K562 (cell line): ENCODE measurements at regions not wholly inside any gene's neighbourhood (a gene's known extent, or its start where the extent isn't known, plus 50 kb on each side); places are given as distances from the start of the nearest gene placed in this dataset.

Experiments used
- ATAC-seq: fragments of 200-7000 bp; cut with Tn5 transposase; 3 replicates; pipeline ENCODE4 v1.9.1; 2020; ENCODE audit warnings: moderate library complexity
- BruUV-seq: library from RNA; stranded (reverse); fragments of 400-500 nt; replicated peaks from 2 replicates; lab custom pipeline; 2021; lab: Mats Ljungman, UMichigan
- CTCF ChIA-PET: fragments of 300-600 bp; formaldehyde crosslinking; extraction: SDS; loops from one replicate; lab custom pipeline; 2021; ENCODE audit warnings: low intra/inter-chr PET ratio; lab: Yijun Ruan, JAX
- POLR2A ChIA-PET: fragments of 300-600, 350-650 bp; sonication (Branson Sonifier 250); formaldehyde crosslinking; extraction: SDS; loops from one replicate; lab custom pipeline; 2021; ENCODE audit warnings: antibody characterized with exemption, inconsistent platforms; lab: Yijun Ruan, JAX
- DNase-seq, 4 experiments: peaks; one replicate each; pipeline versions ENCODE4 v3.0.0 to v3.0.0-alpha.2; 2011 to 2018; ENCODE audit warnings: low spot score in 3 of 4, mixed read lengths in 3 of 4; ENCODE audit errors: extremely low read depth in 1 of 4
- FAIRE-seq: peaks from 2 replicates; lab custom pipeline; 2011; peaks lifted over from hg19 to GRCh38; lab: Jason Lieb, UNC
- H2AFZ ChIP-seq: 2 replicates; pipeline ENCODE4 v1.6.0; 2011; ENCODE audit warnings: low read depth, low read length, control low read depth, inconsistent platforms
- H3K27ac ChIP-seq: fragments of 200-600 bp; 3 replicates; pipeline ENCODE4 v1.8.0; 2011; ENCODE audit warnings: low read depth, mild to moderate bottlenecking, control low read depth, inconsistent platforms, low read length, moderate library complexity, mixed read lengths; ENCODE audit errors: extremely low read depth
- H3K27me3 ChIP-seq, 2 experiments: fragments of 300-600 bp in 1 of 2; 2 replicates in 1 of 2; 3 replicates in 1 of 2; pipeline versions ENCODE4 v1.6.0 to v1.8.0; 2011; ENCODE audit warnings: inconsistent platforms in 2 of 2, low read length in 2 of 2, mild to moderate bottlenecking in 1 of 2, mixed read lengths in 1 of 2, moderate library complexity in 1 of 2; ENCODE audit not compliant: control insufficient read depth in 2 of 2, insufficient read depth in 2 of 2
- H3K36me3 ChIP-seq: fragments of 300-600 bp; 3 replicates; pipeline ENCODE4 v1.8.0; 2011; ENCODE audit warnings: mild to moderate bottlenecking, low read length, inconsistent platforms; ENCODE audit not compliant: control insufficient read depth, insufficient read depth
- H3K4me1 ChIP-seq, 2 experiments: fragments of 200-600 bp in 1 of 2; replicated peaks in 1 of 2; 2 replicates in 1 of 2; 3 replicates in 1 of 2; pipeline versions ENCODE4 v1.5.1 to v1.8.0; 2011; ENCODE audit warnings: inconsistent platforms in 2 of 2, low read length in 2 of 2, mild to moderate bottlenecking in 1 of 2, mixed read lengths in 1 of 2, moderate library complexity in 1 of 2; ENCODE audit not compliant: control insufficient read depth in 2 of 2, insufficient read depth in 2 of 2
- H3K4me2 ChIP-seq: 2 replicates; pipeline ENCODE4 v1.6.1; 2011; ENCODE audit warnings: low read length, control low read depth, inconsistent platforms, mixed read lengths; ENCODE audit not compliant: insufficient read depth
- H3K4me3 ChIP-seq: fragments of 200-600 bp; sonication (generic), shearing (Covaris generic); 2 replicates; pipeline ENCODE4 v1.5.1; 2016; ENCODE audit warnings: control low read depth, inconsistent platforms
- H3K79me2 ChIP-seq: fragments of 200-600 bp; 3 replicates; pipeline ENCODE4 v1.8.0; 2011; ENCODE audit warnings: low read length, inconsistent platforms; ENCODE audit not compliant: control insufficient read depth, insufficient read depth
- H3K9ac ChIP-seq, 2 experiments: 2 replicates each; pipeline versions ENCODE4 v1.6.0 to v1.6.1; 2011; ENCODE audit warnings: low read depth in 2 of 2, low read length in 2 of 2, control low read depth in 1 of 2, inconsistent platforms in 1 of 2, mild to moderate bottlenecking in 1 of 2, mixed read lengths in 1 of 2; ENCODE audit not compliant: insufficient read depth in 1 of 2
- H3K9me1 ChIP-seq: one replicate; pipeline ENCODE4 v1.6.0; 2011; ENCODE audit warnings: inconsistent platforms, mild to moderate bottlenecking, low read length, moderate library complexity; ENCODE audit not compliant: control insufficient read depth, insufficient read depth
- H3K9me3 ChIP-seq: replicated peaks from 2 replicates; pipeline ENCODE4 v1.5.1; 2011; ENCODE audit warnings: low read depth, low read length, inconsistent platforms; ENCODE audit not compliant: control insufficient read depth, insufficient read depth
- H4K20me1 ChIP-seq: replicated peaks from 2 replicates; pipeline ENCODE4 v1.6.1; 2011; ENCODE audit warnings: low read length, inconsistent platforms, mixed read lengths; ENCODE audit not compliant: control insufficient read depth, insufficient read depth
- CCAR2 ChIP-seq: fragments of 200-400 bp; formaldehyde crosslinking; IDR thresholded peaks from 2 replicates; pipeline ENCODE4 v1.6.1; 2017; ENCODE audit warnings: mild to moderate bottlenecking, low read depth, low read length
- E2F6 ChIP-seq, 2 experiments: IDR thresholded peaks; 2 replicates each; pipeline ENCODE4 v1.6.1; 2011; ENCODE audit warnings: borderline replicate concordance in 1 of 2, control low read depth in 1 of 2, low read depth in 1 of 2, low read length in 1 of 2, mild to moderate bottlenecking in 1 of 2, mixed read lengths in 1 of 2, moderate library complexity in 1 of 2; ENCODE audit not compliant: insufficient read depth in 1 of 2, insufficient read length in 1 of 2, poor library complexity in 1 of 2, severe bottlenecking in 1 of 2; ENCODE audit errors: extremely low read depth in 1 of 2
- EHMT2 ChIP-seq: fragments of 450-650 bp; IDR thresholded peaks from 2 replicates; pipeline ENCODE4 v1.6.1; 2018; ENCODE audit warnings: antibody characterized with exemption
- EP400 ChIP-seq: fragments of 450-650 bp; IDR thresholded peaks from 2 replicates; pipeline ENCODE4 v1.6.1; 2017; ENCODE audit warnings: antibody characterized with exemption, mild to moderate bottlenecking, moderate library complexity
- HINFP ChIP-seq: fragments of 450-650 bp; conservative IDR thresholded peaks from 2 replicates; pipeline ENCODE4 v1.6.1; 2016; ENCODE audit warnings: missing genetic modification characterization, low read depth, mild to moderate bottlenecking, control low read depth, missing compliant biosample characterization
- KLF10 ChIP-seq: fragments of 250-450 bp; sonication (Bioruptor Pico); IDR thresholded peaks from 2 replicates; pipeline ENCODE4 v1.6.1; 2021; ENCODE audit warnings: matching md5 sums
- MEF2A ChIP-seq: IDR thresholded peaks from 2 replicates; pipeline ENCODE4 v1.6.1; 2011; ENCODE audit warnings: low read depth, mild to moderate bottlenecking, low read length, moderate library complexity; ENCODE audit not compliant: control insufficient read depth
- MTA2 ChIP-seq: fragments of 450-650 bp; IDR thresholded peaks from 2 replicates; pipeline ENCODE4 v1.6.1; 2016; ENCODE audit warnings: low read depth
- SLC30A9 ChIP-seq: fragments of 250-450 bp; sonication (Bioruptor Pico); IDR thresholded peaks from 2 replicates; pipeline ENCODE4 v1.8.0; 2022; ENCODE audit warnings: mild to moderate bottlenecking, moderate library complexity
- SMARCE1 ChIP-seq: fragments of 450-650 bp; IDR thresholded peaks from 2 replicates; pipeline ENCODE4 v1.7.1; 2016; ENCODE audit warnings: mild to moderate bottlenecking
- SRSF7 ChIP-seq: fragments of 200-400 bp; formaldehyde crosslinking; optimal IDR thresholded peaks from 2 replicates; pipeline ENCODE3; 2017; ENCODE audit warnings: mild to moderate bottlenecking, low read depth, low read length
- VEZF1 ChIP-seq: fragments of 200-800 bp; sonication (Bioruptor generic); IDR thresholded peaks from 2 replicates; pipeline ENCODE4 v1.6.1; 2017; ENCODE audit warnings: missing genetic modification characterization, missing compliant biosample characterization
- ZBTB12 ChIP-seq: fragments of 250-450 bp; sonication (Bioruptor Pico); IDR thresholded peaks from 2 replicates; pipeline ENCODE4 v1.4.0; 2020
- ZEB2 ChIP-seq: fragments of 450-650 bp; IDR thresholded peaks from 2 replicates; pipeline ENCODE4 v1.6.1; 2016
- ZFP91 ChIP-seq: sonication (generic); formaldehyde crosslinking; IDR thresholded peaks from 2 replicates; pipeline ENCODE4 v1.8.0; 2022; ENCODE audit warnings: mild to moderate bottlenecking, missing genetic modification reagents
- ZKSCAN8 ChIP-seq: fragments of 200-800 bp; sonication (Bioruptor generic); IDR thresholded peaks from 2 replicates; pipeline ENCODE4 v1.6.1; 2016; ENCODE audit warnings: missing genetic modification characterization, missing compliant biosample characterization
- ZNF197 ChIP-seq: fragments of 200-800 bp; sonication (Bioruptor generic); IDR thresholded peaks from 2 replicates; pipeline ENCODE4 v1.6.1; 2016; ENCODE audit warnings: low read depth, missing genetic modification characterization, missing compliant biosample characterization
- WGBS: fragments of 100-300 bp; shearing (Covaris generic); methylation state at CpG from one replicate; pipeline ENCODE4 v1.1.6; 2016; ENCODE audit warnings: low coverage, mixed read lengths; ENCODE audit not compliant: insufficient coverage; ENCODE audit errors: missing lambda C conversion rate; 5-methylcytosine and 5-hydroxymethylcytosine counted together
- in situ Hi-C: fragments of 300-500 bp; cut with MboI; formaldehyde crosslinking; loops from 4 replicates; pipeline ENCODE4 v1.15.0; 2018; ENCODE audit warnings: inconsistent platforms, mixed read lengths
- intact Hi-C: fragments of 100-400 bp; cut with micrococcal nuclease; formaldehyde crosslinking; loops from 2 replicates; pipeline ENCODE4 v1.14.2; 2022

- FAIRE-seq (no peak), ATAC-seq (no peak), DNase-seq (no peak)
- Histone ChIP-seq H3K27me3 (peaks cover 20 to 51% of the 10 kb centered on the region in 2 experiments; a peak in 4 of 5 replicates), H3K9me3 (no peaks in the 10 kb centered on the region), H2AFZ (no peak overlapping the region), H3K27ac (no peak overlapping the region), H3K36me3 (no peaks in the 10 kb centered on the region), H3K9me1 (no peaks in the 10 kb centered on the region), H3K4me2 (no peak overlapping the region), H3K9ac (no peak overlapping the region), H4K20me1 (0 out of 2 replicates have a peak, but pooled peaks cover 4% of the 10 kb centered on the region), H3K4me3 (no peak overlapping the region), H3K79me2 (no peaks in the 10 kb centered on the region), H3K4me1 (no peaks in the 10 kb centered on the region)
- intact Hi-C loops (no loop called here), in situ Hi-C loops (no loop called here)
- CTCF ChIA-PET, result no interaction called here
- 2% methylated on average over 12 of the region's 12 CpGs for WGBS
- BruUV-seq, result no TSS peak
- POLR2A ChIA-PET, result no interaction called here
- no peak for TF ChIP-seq SRSF7
- TF ChIP-seq KLF10 (CRISPR knock-in tag), result no peak
- no peak for TF ChIP-seq SLC30A9 (CRISPR knock-in tag)
- TF ChIP-seq VEZF1, result no peak
- TF ChIP-seq ZBTB12, result no peak
- TF ChIP-seq MTA2, result no peak
- TF ChIP-seq MEF2A, result no peak
- TF ChIP-seq SMARCE1, result no peak
- TF ChIP-seq ZFP91 (CRISPR knock-in tag), result no peak
- TF ChIP-seq ZEB2, result no peak
- no peak for TF ChIP-seq HINFP (tag)
- TF ChIP-seq EP400, result no peak
- TF ChIP-seq EHMT2, result no peak
- TF ChIP-seq ZNF197 (CRISPR knock-in tag), result no peak
- no peak for TF ChIP-seq ZKSCAN8
- no peak for TF ChIP-seq E2F6 (IDR thresholded peaks at IDR 0.05; ENCODE audit: borderline replicate concordance in 1 of 2, extremely low read depth in 1 of 2, insufficient read depth in 1 of 2, insufficient read length in 1 of 2, low read depth in 1 of 2, low read length in 1 of 2, poor library complexity in 1 of 2, severe bottlenecking in 1 of 2)
- TF ChIP-seq CCAR2, result no peak
Measured at GRCh38 chr15:62455441-62455921, 290.4 kb upstream of the C2CD4B start.
